ENCODE measurements at regions not wholly inside any gene's neighbourhood (a gene's known extent, or its start where the extent isn't known, plus 50 kb on each side); places are given as distances from the start of the nearest gene placed in this dataset.

GRCh38 chr11:95547976-95548375, 241.6 kb downstream of the FAM76B start:
- TF ChIP-seq, protein P1, sequence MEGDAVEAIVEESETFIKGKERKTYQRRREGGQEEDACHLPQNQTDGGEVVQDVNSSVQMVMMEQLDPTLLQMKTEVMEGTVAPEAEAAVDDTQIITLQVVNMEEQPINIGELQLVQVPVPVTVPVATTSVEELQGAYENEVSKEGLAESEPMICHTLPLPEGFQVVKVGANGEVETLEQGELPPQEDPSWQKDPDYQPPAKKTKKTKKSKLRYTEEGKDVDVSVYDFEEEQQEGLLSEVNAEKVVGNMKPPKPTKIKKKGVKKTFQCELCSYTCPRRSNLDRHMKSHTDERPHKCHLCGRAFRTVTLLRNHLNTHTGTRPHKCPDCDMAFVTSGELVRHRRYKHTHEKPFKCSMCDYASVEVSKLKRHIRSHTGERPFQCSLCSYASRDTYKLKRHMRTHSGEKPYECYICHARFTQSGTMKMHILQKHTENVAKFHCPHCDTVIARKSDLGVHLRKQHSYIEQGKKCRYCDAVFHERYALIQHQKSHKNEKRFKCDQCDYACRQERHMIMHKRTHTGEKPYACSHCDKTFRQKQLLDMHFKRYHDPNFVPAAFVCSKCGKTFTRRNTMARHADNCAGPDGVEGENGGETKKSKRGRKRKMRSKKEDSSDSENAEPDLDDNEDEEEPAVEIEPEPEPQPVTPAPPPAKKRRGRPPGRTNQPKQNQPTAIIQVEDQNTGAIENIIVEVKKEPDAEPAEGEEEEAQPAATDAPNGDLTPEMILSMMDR (IDR thresholded peaks at IDR 0.05; ENCODE audit: low read depth, low read length), result no peak
- TF ChIP-seq EZH2phosphoT487 (IDR thresholded peaks at IDR 0.05; ENCODE audit: low read depth), result no peak

All from OCI-LY3 (cell line).